ENCODE measurements at regions not wholly inside any gene's neighbourhood (a gene's known extent, or its start where the extent isn't known, plus 50 kb on each side); places are given as distances from the start of the nearest gene placed in this dataset.

DNA sequence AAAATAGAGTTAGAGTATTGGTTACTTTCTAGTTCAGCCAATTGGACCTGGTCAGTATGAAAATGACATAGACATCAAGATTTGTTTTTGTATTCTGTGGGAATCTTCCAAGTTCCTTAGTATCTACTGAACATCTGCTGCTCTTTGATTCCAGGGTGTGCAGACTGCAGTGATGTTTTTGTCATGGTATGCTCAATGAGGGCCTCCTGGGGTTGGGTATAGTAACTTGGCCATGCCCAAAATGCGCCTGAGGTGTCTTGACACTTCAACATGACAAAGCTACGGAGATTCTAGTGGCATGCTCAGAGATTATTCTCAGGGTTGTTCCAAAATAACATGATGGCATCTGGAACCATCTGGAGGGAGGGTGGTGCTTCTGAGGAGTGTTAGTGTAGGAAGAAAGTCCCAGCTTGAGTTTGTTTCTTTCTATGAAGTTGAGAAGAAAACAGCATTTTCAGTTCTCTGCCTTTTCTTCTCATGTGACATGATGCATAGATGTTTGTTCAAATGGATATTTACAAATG, 313.5 kb upstream of the TBL1XR1 start:
- ATAC-seq (no peak), FAIRE-seq (no peak), DNase-seq (ENCODE audit: low spot score) (no peak)
- no peak overlapping the region for H3K27ac ChIP-seq (ENCODE audit: extremely low read length, insufficient read depth, low read length)
- H3K4me3 ChIP-seq (replicated peaks in 1 of 3; ENCODE audit: insufficient read depth in 1 of 3, low read depth in 2 of 3, low read length in 3 of 3), result no peak overlapping the region
- 92% methylated on average over 2 of the region's 2 CpGs for WGBS (ENCODE audit: low lambda C conversion rate)
- POLR2A ChIA-PET, result interaction anchor here (0.6 to 2.3 kb wide), 3 partner anchors 11 to 151 kb away, joined by 3 to 5 read pairs (median 5); no protein-coding TSS in a partner anchor
- H3K4me1 ChIP-seq (ENCODE audit: insufficient read depth, low read length), result peaks cover 69% of the 10 kb centered on the region
- H3K4me2 ChIP-seq (ENCODE audit: low read depth, low read length), result no peak overlapping the region
- BruUV-seq (replicated peaks), result no TSS peak
- in situ Hi-C loops (cut with HindIII; ENCODE audit: extremely low pct_ligation_motif_present, low pct_unique_long_range_greater_than_20kb), result no loop called here
- no peak for TF ChIP-seq TIGD3 (CRISPR knock-in tag; IDR thresholded peaks at IDR 0.05; ENCODE audit: borderline replicate concordance)
- no peak for TF ChIP-seq HNRNPK (IDR thresholded peaks at IDR 0.05; ENCODE audit: low read depth, low read length, poor library complexity, severe bottlenecking)
- TF ChIP-seq SPEN (CRISPR knock-in tag; IDR thresholded peaks at IDR 0.05; ENCODE audit: low read depth), result no peak
- TF ChIP-seq CBX1 (IDR thresholded peaks at IDR 0.05; ENCODE audit: low read depth), result no peak
- TF ChIP-seq PAWR (CRISPR knock-in tag; IDR thresholded peaks at IDR 0.05; ENCODE audit: borderline replicate concordance), result no peak
- TF ChIP-seq ZNF878 (CRISPR knock-in tag; IDR thresholded peaks at IDR 0.05), result no peak
- TF ChIP-seq ZBTB3 (CRISPR knock-in tag; IDR thresholded peaks at IDR 0.05; ENCODE audit: borderline replicate concordance, low read depth), result no peak
- TF ChIP-seq, protein P1, sequence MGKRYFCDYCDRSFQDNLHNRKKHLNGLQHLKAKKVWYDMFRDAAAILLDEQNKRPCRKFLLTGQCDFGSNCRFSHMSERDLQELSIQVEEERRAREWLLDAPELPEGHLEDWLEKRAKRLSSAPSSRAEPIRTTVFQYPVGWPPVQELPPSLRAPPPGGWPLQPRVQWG (CRISPR knock-in tag; IDR thresholded peaks at IDR 0.05; ENCODE audit: borderline replicate concordance, low read depth), result no peak
- H2AFZ ChIP-seq (ENCODE audit: low read length), result no peak overlapping the region
- no peaks in the 10 kb centered on the region for H3K27me3 ChIP-seq (ENCODE audit: control insufficient read depth in 1 of 2, insufficient read depth in 2 of 2, low read length in 2 of 2)
- H3K9ac ChIP-seq (ENCODE audit: insufficient read depth, low read depth, low read length), result no peak overlapping the region
- intact Hi-C loops (cut with micrococcal nuclease; ENCODE audit: unreplicated experiment), result no loop called here
- H4K20me1 ChIP-seq (ENCODE audit: insufficient read depth, low read length), result no peaks in the 10 kb centered on the region
- no peaks in the 10 kb centered on the region for H3K36me3 ChIP-seq (replicated peaks in 1 of 2; ENCODE audit: control insufficient read depth in 1 of 2, insufficient read depth in 2 of 2, low read length in 2 of 2)
- H3K9me3 ChIP-seq (ENCODE audit: low read length), result no peaks in the 10 kb centered on the region
- H3K79me2 ChIP-seq (ENCODE audit: insufficient read depth, low read length), result no peaks in the 10 kb centered on the region
- CTCF ChIA-PET (ENCODE audit: low intra/inter-chr PET ratio, low total read pairs), result no interaction called here
